ENCODE measurements at regions not wholly inside any gene's neighbourhood (a gene's known extent, or its start where the extent isn't known, plus 50 kb on each side); places are given as distances from the start of the nearest gene placed in this dataset.

DNA sequence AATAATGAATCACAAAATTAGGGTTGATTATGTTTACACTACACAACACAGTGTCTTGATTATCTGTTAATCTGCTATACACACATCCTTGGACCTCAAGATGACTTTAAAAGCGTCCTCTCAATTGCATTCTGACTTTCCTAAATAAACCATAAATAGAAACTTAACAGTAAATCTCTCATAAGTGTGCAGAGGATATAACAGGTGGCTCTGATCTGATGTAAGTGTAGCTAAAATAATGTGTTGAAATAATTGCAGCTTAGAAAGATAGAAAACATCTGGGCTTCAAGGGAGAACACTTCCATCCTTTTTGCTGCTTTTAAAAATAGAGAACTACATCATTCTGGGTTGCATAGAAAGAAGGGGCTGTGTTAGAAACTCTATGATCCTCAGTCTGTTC is 78.4 kb upstream of the EFEMP1 start:
- Histone ChIP-seq H3K4me1 (ENCODE audit: control insufficient read depth, insufficient read depth, low read length) (peaks cover 9% of the 10 kb centered on the region), H3K36me3 (ENCODE audit: insufficient read depth, low read length) (no peaks in the 10 kb centered on the region), H3K9me3 (replicated peaks; ENCODE audit: low read length) (no peaks in the 10 kb centered on the region), H3K4me3 (ENCODE audit: low read length) (no peak overlapping the region), H3K4me2 (ENCODE audit: low read length) (no peak overlapping the region), H3K27me3 (ENCODE audit: control insufficient read depth, insufficient read depth, low read length) (no peaks in the 10 kb centered on the region), H3K9ac (ENCODE audit: low read depth, low read length) (no peak overlapping the region)

DNA sequence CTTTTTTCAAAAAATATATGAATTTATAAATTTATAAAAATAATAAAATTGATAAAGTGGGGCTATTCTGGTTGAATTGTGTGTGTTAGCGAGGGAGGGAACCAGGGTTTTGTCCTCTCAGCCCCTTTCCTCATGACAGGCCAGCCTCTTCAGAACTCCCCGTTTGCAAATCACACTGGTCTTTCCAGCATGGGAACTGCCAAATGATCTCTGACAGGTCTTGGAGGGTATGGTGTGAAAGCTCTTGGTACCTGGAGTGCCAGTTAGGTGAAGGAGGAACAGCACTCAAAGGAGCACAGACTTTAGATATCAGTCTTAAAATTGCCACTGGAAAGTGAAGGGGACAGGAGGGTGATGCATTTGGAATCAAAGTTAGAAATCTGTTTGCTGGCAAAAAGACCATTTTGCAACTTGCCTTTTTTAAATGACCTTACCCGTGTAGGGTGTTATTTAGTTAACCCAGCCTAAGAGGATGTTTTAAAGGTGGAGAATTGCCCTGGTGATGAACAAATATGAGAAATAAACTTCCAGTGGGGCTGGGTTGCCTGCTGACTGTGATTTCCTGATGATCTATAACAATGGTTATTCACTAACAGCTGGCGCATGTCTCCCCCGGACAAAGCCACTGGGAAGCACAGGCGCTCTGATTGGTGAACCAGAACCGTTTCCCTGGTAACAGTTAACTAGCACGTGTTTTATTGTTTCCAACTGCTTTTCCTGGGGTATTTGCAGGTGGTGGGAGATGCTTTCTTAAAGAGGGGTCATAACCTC is 85.3 kb upstream of the EFEMP1 start:
- Histone ChIP-seq H3K4me1 (ENCODE audit: control insufficient read depth, insufficient read depth, low read length) (peaks cover 11% of the 10 kb centered on the region), H3K9me3 (replicated peaks; ENCODE audit: low read length) (no peaks in the 10 kb centered on the region), H3K4me3 (ENCODE audit: low read length) (peak overlapping the region; percentile 2), H3K27me3 (ENCODE audit: control insufficient read depth, insufficient read depth, low read length) (no peaks in the 10 kb centered on the region), H3K9ac (ENCODE audit: low read depth, low read length) (peak overlapping the region; percentile 75), H3K4me2 (ENCODE audit: low read length) (peak overlapping the region; percentile 56), H3K36me3 (ENCODE audit: insufficient read depth, low read length) (no peaks in the 10 kb centered on the region)

DNA sequence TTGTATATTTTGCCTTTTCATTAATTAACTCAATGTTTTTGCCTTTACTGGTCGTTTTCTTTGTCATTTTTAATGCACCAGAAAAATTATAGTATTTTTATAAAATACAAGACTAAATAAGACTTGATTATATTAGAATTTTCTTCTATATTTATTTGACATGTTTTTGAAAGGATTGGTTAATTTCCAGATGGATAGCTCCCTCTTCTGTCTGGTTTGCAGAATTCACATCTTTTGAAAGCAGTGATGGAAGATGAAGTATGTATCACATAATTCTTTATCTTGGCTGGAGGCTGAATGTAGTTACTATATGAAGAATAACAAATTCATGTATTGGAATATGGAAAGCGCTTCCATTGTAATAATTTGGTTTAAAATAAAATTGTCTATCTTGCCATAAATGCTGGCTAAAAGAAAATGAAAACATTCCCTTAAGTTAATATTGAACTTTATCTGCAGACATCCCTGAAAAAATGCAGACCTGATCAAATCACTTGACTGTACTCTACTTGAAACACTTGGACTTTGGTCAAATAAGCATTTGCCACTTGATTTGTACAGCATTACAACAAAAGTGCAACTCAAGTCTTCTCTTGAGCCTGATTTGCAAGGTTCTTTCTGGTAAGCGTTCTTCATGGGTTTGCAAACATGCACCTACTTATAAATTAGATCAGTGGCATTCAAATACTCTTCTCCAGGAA is 86.3 kb upstream of the EFEMP1 start:
- Histone ChIP-seq H3K4me1 (ENCODE audit: control insufficient read depth, insufficient read depth, low read length) (peaks cover 11% of the 10 kb centered on the region), H3K36me3 (ENCODE audit: insufficient read depth, low read length) (no peaks in the 10 kb centered on the region), H3K27me3 (ENCODE audit: control insufficient read depth, insufficient read depth, low read length) (no peaks in the 10 kb centered on the region), H3K9ac (ENCODE audit: low read depth, low read length) (peak overlapping the region; percentile 73), H3K9me3 (replicated peaks; ENCODE audit: low read length) (no peaks in the 10 kb centered on the region), H3K4me3 (ENCODE audit: low read length) (peak overlapping the region; percentile 2), H3K4me2 (ENCODE audit: low read length) (peak overlapping the region; percentile 56)

DNA sequence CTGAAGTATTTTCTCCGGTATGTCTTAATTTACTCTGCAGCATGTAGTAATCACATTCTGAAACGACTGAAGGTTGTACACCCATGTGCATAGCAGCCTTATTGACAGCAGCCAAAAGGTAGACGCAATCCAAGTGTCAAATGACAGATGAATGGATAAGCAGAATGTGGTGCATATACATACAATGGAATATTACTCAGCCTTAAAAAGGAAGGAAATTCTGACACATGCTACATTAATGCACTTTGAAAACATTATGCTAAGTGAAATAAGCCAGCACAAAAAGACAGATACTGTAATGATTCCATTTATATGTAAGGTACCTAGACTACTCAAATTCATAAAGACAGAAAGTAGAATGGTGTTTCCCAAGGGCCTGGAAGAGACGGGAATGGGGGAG is 88.0 kb upstream of the EFEMP1 start:
- no peak overlapping the region for H3K9ac ChIP-seq (ENCODE audit: low read depth, low read length)
- no peaks in the 10 kb centered on the region for H3K36me3 ChIP-seq (ENCODE audit: insufficient read depth, low read length)
- H3K4me2 ChIP-seq (ENCODE audit: low read length), result no peak overlapping the region
- peaks cover 11% of the 10 kb centered on the region for H3K4me1 ChIP-seq (ENCODE audit: control insufficient read depth, insufficient read depth, low read length)
- H3K27me3 ChIP-seq (ENCODE audit: control insufficient read depth, insufficient read depth, low read length), result no peaks in the 10 kb centered on the region
- no peak overlapping the region for H3K4me3 ChIP-seq (ENCODE audit: low read length)
- no peaks in the 10 kb centered on the region for H3K9me3 ChIP-seq (replicated peaks; ENCODE audit: low read length)

DNA sequence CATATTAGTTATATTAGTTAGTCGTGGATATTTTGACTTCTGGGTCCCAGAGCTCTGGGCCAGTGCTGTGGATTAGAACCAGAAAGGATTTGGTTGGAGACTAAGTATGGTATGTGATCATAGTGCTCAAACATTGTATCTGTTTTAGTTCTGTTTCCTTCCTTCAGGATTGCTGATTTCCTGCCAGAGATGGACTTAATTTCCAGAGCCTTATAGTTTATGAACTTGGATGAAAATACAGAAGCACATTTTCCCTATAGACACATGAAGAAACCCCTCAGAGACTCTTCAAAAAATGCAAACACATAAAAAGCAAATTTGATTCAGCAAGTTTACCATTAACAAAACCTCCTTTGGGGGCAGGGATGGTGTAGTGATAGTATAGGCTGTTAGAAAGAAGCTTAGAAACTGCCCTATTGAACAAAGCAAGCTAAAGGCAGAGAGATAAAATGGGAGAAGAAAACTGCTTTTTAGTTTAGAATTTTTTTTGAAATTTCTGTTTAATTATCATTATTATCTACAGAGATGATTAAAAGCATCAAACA is 88.7 kb upstream of the EFEMP1 start:
- Histone ChIP-seq H3K9ac (ENCODE audit: low read depth, low read length) (no peak overlapping the region), H3K36me3 (ENCODE audit: insufficient read depth, low read length) (no peaks in the 10 kb centered on the region), H3K9me3 (replicated peaks; ENCODE audit: low read length) (no peaks in the 10 kb centered on the region), H3K4me3 (ENCODE audit: low read length) (no peak overlapping the region), H3K4me1 (ENCODE audit: control insufficient read depth, insufficient read depth, low read length) (peaks cover 11% of the 10 kb centered on the region), H3K27me3 (ENCODE audit: control insufficient read depth, insufficient read depth, low read length) (no peaks in the 10 kb centered on the region), H3K4me2 (ENCODE audit: low read length) (no peak overlapping the region)

DNA sequence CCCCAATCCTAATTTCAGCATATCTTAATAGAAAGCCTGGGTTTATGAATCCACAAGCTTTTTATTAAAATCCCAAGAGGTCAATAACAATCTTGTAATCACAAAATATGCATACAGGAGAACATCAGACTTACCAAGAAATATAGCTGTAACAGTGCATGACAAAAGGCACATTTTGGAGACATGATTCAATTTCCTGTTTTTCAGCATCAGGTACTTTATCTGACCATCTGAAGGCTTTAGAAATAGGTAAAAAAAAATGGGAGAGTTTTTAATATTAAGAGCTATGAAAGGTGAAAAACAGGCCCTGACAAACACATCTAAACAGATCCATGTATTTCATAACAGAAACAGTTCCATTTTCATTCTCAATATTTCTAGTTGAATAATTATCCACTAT is 89.9 kb upstream of the EFEMP1 start:
- no peak overlapping the region for H3K4me3 ChIP-seq (ENCODE audit: low read length)
- no peaks in the 10 kb centered on the region for H3K27me3 ChIP-seq (ENCODE audit: control insufficient read depth, insufficient read depth, low read length)
- H3K4me1 ChIP-seq (ENCODE audit: control insufficient read depth, insufficient read depth, low read length), result peaks cover 11% of the 10 kb centered on the region
- no peak overlapping the region for H3K9ac ChIP-seq (ENCODE audit: low read depth, low read length)
- no peaks in the 10 kb centered on the region for H3K36me3 ChIP-seq (ENCODE audit: insufficient read depth, low read length)
- no peak overlapping the region for H3K4me2 ChIP-seq (ENCODE audit: low read length)
- H3K9me3 ChIP-seq (replicated peaks; ENCODE audit: low read length), result no peaks in the 10 kb centered on the region

DNA sequence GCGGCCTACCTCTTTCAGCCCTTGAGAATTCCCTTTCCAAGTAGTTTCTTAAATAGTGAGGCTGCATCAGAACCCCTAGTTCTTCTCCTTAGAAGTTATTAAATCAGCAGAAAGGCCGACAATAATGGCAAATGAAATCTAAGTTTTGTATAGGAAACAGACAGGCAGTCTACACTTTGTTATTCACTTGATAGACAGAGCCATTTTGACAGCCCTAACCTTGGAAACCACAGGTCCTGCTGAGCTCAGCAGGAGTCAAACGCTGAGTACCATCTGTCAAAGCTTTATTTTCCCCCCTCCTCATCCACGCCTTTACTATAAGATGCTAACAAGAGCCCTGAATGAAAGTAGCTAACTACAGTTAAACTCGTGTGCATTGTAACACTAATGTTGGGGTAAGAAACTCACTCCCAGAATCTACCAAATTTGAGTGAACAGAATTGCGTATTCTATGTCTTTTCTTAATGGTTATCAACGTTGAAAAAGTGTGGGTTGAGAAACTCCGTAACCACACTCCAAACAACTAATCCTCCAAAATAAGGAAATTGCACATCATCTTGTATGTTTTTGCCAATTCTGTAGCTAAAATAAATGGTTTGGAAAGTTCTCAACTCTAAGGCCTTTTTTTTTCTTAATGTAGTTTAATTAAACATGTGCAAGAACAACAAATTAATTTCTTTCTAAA is 90.6 kb upstream of the EFEMP1 start:
- H3K9ac ChIP-seq (ENCODE audit: low read depth, low read length), result no peak overlapping the region
- no peaks in the 10 kb centered on the region for H3K36me3 ChIP-seq (ENCODE audit: insufficient read depth, low read length)
- no peaks in the 10 kb centered on the region for H3K27me3 ChIP-seq (ENCODE audit: control insufficient read depth, insufficient read depth, low read length)
- no peaks in the 10 kb centered on the region for H3K9me3 ChIP-seq (replicated peaks; ENCODE audit: low read length)
- peaks cover 5% of the 10 kb centered on the region for H3K4me1 ChIP-seq (ENCODE audit: control insufficient read depth, insufficient read depth, low read length)
- no peak overlapping the region for H3K4me3 ChIP-seq (ENCODE audit: low read length)
- H3K4me2 ChIP-seq (ENCODE audit: low read length), result no peak overlapping the region

DNA sequence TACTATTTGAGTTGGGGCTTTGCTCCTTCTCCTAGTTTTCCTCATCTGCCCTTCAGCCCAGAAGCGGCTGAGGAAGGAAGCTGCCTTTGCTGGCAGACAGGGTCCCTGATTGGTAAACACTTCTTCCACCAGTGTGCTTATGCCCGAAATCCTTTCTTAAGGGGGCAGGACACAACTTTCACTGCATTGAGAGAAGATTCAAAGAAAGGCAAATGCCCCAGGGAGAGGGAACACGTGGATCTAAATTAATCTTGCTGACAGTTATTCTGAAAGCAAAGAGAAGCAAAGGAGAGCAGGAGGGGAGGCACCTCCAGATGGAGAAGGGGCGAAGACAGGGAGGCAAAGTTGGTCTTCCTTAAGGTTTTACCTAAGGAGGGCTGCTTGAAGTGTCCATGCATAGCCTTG is 92.1 kb upstream of the EFEMP1 start:
- Histone ChIP-seq H3K9ac (ENCODE audit: low read depth, low read length) (no peak overlapping the region), H3K36me3 (ENCODE audit: insufficient read depth, low read length) (no peaks in the 10 kb centered on the region), H3K4me2 (ENCODE audit: low read length) (no peak overlapping the region), H3K4me3 (ENCODE audit: low read length) (no peak overlapping the region), H3K27me3 (ENCODE audit: control insufficient read depth, insufficient read depth, low read length) (no peaks in the 10 kb centered on the region), H3K4me1 (ENCODE audit: control insufficient read depth, insufficient read depth, low read length) (no peaks in the 10 kb centered on the region), H3K9me3 (replicated peaks; ENCODE audit: low read length) (no peaks in the 10 kb centered on the region)

DNA sequence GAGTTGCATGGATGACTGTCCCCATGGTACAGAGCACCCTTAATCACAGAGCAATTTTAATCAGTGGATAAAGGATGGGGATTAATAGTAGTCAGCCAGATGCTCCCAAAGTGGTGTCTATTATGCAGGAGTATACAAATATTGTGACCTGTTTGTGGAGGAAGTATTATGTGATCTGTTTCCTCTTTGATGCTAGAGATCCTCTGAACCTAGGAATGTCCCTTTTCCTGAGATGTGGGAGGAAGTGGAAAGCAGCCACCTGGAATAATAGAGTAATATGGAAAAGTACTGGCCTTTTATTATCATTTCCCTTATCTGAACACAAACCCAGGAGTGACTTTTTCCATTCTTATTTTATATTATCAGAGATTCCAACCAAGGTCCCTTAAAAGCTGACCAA is 94.2 kb upstream of the EFEMP1 start:
- Histone ChIP-seq H3K4me1 (ENCODE audit: control insufficient read depth, insufficient read depth, low read length) (no peaks in the 10 kb centered on the region), H3K9ac (ENCODE audit: low read depth, low read length) (no peak overlapping the region), H3K36me3 (ENCODE audit: insufficient read depth, low read length) (no peaks in the 10 kb centered on the region), H3K9me3 (replicated peaks; ENCODE audit: low read length) (no peaks in the 10 kb centered on the region), H3K4me3 (ENCODE audit: low read length) (no peak overlapping the region), H3K4me2 (ENCODE audit: low read length) (no peak overlapping the region), H3K27me3 (ENCODE audit: control insufficient read depth, insufficient read depth, low read length) (no peaks in the 10 kb centered on the region)

DNA sequence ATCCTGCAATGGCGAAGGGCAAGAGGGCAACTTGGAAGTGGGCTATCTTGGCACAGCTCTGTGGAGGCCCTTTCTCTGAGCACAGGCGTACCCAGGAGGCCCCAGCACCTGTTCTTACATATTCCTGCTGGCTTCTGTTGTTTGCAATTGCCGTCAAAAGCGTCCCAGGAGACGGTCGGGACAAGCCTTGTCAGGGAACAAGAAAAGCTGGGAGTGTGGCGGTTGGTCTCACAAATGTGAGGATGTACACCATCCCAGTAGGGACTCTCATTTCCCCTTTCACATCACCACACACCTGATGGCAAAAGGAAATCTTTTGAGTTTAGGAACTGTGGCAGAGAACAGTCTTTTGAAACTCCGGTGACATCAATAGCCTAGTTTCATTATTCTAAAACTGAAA is 94.7 kb upstream of the EFEMP1 start:
- peak overlapping the region; percentile 1 for H3K4me2 ChIP-seq (ENCODE audit: low read length)
- no peaks in the 10 kb centered on the region for H3K27me3 ChIP-seq (ENCODE audit: control insufficient read depth, insufficient read depth, low read length)
- H3K4me3 ChIP-seq (ENCODE audit: low read length), result no peak overlapping the region
- H3K36me3 ChIP-seq (ENCODE audit: insufficient read depth, low read length), result no peaks in the 10 kb centered on the region
- H3K9ac ChIP-seq (ENCODE audit: low read depth, low read length), result no peak overlapping the region
- H3K4me1 ChIP-seq (ENCODE audit: control insufficient read depth, insufficient read depth, low read length), result no peaks in the 10 kb centered on the region
- no peaks in the 10 kb centered on the region for H3K9me3 ChIP-seq (replicated peaks; ENCODE audit: low read length)

DNA sequence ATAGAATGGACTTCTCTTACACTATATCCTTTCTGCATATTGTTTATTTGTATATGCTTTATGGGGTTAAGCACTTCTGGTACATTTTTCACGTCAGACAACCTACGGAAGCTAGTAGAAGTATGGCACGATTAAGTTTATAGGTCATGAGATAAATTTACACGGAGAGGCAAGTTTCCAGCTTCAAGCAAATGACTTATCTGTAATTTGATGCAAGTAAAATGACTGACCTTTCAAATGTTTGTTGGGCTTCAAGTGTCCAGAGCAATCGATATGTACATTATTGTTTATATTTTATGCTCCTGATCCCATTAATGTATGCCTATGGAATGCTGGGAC is 97.5 kb upstream of the EFEMP1 start:
- Histone ChIP-seq H3K9me3 (replicated peaks; ENCODE audit: low read length) (no peaks in the 10 kb centered on the region), H3K4me1 (ENCODE audit: control insufficient read depth, insufficient read depth, low read length) (no peaks in the 10 kb centered on the region), H3K4me2 (ENCODE audit: low read length) (peak overlapping the region; percentile 24), H3K9ac (ENCODE audit: low read depth, low read length) (no peak overlapping the region), H3K4me3 (ENCODE audit: low read length) (no peak overlapping the region), H3K36me3 (ENCODE audit: insufficient read depth, low read length) (no peaks in the 10 kb centered on the region), H3K27me3 (ENCODE audit: control insufficient read depth, insufficient read depth, low read length) (peaks cover 3% of the 10 kb centered on the region)
